ENCODE measurements at regions not wholly inside any gene's neighbourhood (a gene's known extent, or its start where the extent isn't known, plus 50 kb on each side); places are given as distances from the start of the nearest gene placed in this dataset.

DNA sequence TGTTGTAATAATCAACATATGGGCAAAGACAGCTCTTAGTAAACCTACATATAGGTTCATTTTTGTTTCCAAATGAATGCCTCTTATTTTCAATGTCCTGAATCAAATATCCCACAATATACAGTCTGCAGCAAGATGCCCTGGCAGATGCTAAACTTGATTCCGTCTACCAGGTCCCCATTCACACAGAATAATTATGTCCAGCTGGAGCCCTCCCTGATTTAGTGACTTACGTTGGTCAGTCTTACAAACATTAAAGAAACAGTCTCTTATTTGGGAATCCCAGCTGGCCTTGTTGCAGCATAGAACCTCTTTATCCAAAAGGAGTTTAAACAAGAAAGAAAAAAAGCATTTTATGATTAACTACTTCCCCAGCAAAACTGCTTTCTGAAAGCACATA is 82.7 kb upstream of the BMP4 start:
- Mint-ChIP-seq H3K4me3 (no peak overlapping the region), H3K4me1 (ENCODE audit: unreplicated experiment) (no peaks in the 10 kb centered on the region), H3K9me3 (peaks cover 8% of the 10 kb centered on the region), H3K27ac (no peak overlapping the region), H3K36me3 (no peaks in the 10 kb centered on the region), H3K27me3 (no peaks in the 10 kb centered on the region)
- TF ChIP-seq, protein P1, sequence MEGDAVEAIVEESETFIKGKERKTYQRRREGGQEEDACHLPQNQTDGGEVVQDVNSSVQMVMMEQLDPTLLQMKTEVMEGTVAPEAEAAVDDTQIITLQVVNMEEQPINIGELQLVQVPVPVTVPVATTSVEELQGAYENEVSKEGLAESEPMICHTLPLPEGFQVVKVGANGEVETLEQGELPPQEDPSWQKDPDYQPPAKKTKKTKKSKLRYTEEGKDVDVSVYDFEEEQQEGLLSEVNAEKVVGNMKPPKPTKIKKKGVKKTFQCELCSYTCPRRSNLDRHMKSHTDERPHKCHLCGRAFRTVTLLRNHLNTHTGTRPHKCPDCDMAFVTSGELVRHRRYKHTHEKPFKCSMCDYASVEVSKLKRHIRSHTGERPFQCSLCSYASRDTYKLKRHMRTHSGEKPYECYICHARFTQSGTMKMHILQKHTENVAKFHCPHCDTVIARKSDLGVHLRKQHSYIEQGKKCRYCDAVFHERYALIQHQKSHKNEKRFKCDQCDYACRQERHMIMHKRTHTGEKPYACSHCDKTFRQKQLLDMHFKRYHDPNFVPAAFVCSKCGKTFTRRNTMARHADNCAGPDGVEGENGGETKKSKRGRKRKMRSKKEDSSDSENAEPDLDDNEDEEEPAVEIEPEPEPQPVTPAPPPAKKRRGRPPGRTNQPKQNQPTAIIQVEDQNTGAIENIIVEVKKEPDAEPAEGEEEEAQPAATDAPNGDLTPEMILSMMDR (conservative IDR thresholded peaks at IDR 0.05) = no peak
- DNase-seq (ENCODE audit: extremely low spot score, unreplicated experiment) = no peak

DNA sequence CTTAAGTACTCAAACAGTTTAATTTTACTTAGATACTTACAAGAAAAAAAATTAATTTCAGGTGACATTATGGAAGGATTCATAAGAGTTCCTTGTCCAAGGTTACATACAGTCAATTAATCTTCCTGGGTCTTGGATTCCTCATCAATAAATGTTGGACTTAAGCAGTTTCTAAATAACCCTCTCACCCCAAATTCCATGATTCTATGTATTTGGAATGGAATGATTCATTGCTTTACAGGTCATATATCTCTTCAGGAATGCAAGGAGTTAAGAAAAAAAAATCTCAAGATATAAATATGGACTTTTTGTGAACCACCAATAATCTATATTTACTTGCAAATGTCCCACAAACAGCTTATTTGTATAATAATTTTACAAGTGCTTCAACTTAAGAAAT is 84.2 kb upstream of the BMP4 start:
- no peaks in the 10 kb centered on the region for H3K4me1 Mint-ChIP-seq (ENCODE audit: unreplicated experiment)
- no peak overlapping the region for H3K27ac Mint-ChIP-seq
- H3K36me3 Mint-ChIP-seq = no peaks in the 10 kb centered on the region
- no peaks in the 10 kb centered on the region for H3K27me3 Mint-ChIP-seq
- TF ChIP-seq, protein P1 (conservative IDR thresholded peaks at IDR 0.05) = no peak
- no peaks in the 10 kb centered on the region for H3K9me3 Mint-ChIP-seq
- no peak for DNase-seq (ENCODE audit: extremely low spot score, unreplicated experiment)
- no peak overlapping the region for H3K4me3 Mint-ChIP-seq

DNA sequence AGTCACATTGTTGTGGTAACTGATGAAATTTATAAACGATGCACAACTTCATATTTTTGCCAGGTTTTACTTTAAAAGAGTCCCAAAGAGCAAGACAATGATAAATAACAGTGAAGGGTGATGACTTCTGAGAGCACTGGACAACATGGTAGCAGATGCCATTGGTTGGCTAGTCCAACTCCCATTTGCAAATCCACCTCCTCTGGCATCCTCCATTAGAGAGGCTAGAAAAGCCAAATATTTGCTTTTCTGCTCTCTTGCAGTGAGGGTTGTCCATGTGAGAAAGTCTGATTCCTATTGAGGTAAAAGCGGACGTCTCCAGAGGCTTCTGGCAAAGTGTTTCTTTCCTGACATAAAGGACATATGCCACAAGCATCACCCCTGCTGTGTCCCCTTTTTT is 89.6 kb upstream of the BMP4 start:
- H3K4me1 Mint-ChIP-seq (ENCODE audit: unreplicated experiment) = peaks cover 4% of the 10 kb centered on the region

DNA sequence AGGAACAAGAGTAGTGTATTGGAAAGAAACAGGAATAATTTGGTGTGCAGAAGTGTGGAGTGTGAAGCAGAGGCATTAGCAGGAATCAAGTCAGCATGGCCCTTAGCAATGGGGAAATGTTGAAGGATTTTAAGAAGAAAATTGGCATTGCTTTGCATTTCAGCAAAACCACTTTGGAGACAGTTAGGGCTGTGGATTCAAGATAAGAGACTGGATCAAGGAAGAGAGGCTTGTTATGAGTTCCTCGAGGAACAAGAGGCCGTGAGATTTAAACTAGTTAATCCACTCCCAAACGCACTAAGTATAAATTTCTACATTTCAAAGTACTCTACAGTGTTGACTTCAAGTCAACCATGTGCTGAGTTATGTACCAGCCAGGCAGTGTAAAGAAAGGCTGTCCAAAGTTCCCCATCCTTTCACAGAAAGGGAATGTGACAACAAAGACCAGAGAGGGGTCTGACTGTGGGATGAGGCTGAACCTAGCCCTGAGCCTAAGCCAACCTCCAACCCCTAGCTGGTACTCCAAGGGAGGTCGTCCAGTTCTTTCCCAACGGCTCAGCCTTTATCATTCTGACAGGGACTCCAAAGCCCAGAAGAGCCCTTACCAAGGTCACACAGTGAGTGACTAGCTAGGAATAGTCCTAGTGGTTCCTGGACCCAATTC is 91.2 kb upstream of the BMP4 start:
- Mint-ChIP-seq H3K36me3 (no peaks in the 10 kb centered on the region), H3K27ac (no peak overlapping the region), H3K4me1 (ENCODE audit: unreplicated experiment) (peaks cover 4% of the 10 kb centered on the region), H3K4me3 (no peak overlapping the region), H3K27me3 (no peaks in the 10 kb centered on the region), H3K9me3 (no peaks in the 10 kb centered on the region)
- TF ChIP-seq, protein P1 (conservative IDR thresholded peaks at IDR 0.05) = no peak
- DNase-seq (ENCODE audit: extremely low spot score, unreplicated experiment) = no peak

More for the DNA sequence above, 89.6 kb upstream of the BMP4 start:
- Mint-ChIP-seq H3K27ac (no peak overlapping the region), H3K9me3 (no peaks in the 10 kb centered on the region), H3K36me3 (no peaks in the 10 kb centered on the region), H3K27me3 (no peaks in the 10 kb centered on the region), H3K4me3 (no peak overlapping the region)
- TF ChIP-seq, protein P1 (conservative IDR thresholded peaks at IDR 0.05) = no peak
- no peak for DNase-seq (ENCODE audit: extremely low spot score, unreplicated experiment)

DNA sequence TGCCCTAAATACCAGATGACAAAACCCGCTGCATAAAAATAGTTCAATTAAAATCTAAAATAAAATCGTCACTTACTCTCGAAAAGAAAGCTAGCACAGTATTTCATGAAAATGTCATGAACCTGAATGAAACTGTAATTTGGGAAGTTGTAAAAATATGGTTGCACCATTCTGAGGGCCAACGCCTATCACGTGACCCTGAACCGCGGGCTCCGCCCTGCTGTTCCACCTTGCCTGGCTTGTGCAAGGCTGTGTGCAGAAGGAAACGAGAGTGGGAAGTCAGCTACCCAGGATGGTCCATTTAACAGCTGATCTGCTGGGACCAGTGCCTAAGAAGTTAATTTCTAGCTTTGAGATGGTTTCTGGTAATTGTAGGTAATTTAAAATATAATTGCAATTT is 91.7 kb upstream of the BMP4 start:
- TF ChIP-seq, protein P1 (conservative IDR thresholded peaks at IDR 0.05) = no peak
- H3K4me3 Mint-ChIP-seq = no peak overlapping the region

More for the DNA sequence above, 91.7 kb upstream of the BMP4 start:
- Mint-ChIP-seq H3K27ac (no peak overlapping the region), H3K36me3 (no peaks in the 10 kb centered on the region), H3K4me1 (ENCODE audit: unreplicated experiment) (peaks cover 4% of the 10 kb centered on the region), H3K9me3 (no peaks in the 10 kb centered on the region), H3K27me3 (no peaks in the 10 kb centered on the region)
- DNase-seq (ENCODE audit: extremely low spot score, unreplicated experiment) = no peak
